Neural progenitor cell (in vitro differentiated cells): ENCODE measurements at regions not wholly inside any gene's neighbourhood (a gene's known extent, or its start where the extent isn't known, plus 50 kb on each side); places are given as distances from the start of the nearest gene placed in this dataset.

Experiments
- EZH2 ChIP-seq: fragments of 200-600 bp; sonication (generic); IDR thresholded peaks from 2 replicates; pipeline ENCODE4 v1.6.1; 2017; ENCODE audit warnings: antibody characterized with exemption, mild to moderate bottlenecking, moderate library complexity
- TF ChIP-seq, protein P1 (sequence below): fragments of 200-600 bp; sonication (generic); IDR thresholded peaks from 2 replicates; pipeline ENCODE4 v1.5.1; 2017; ENCODE audit warnings: antibody characterized with exemption, mild to moderate bottlenecking

DNA sequence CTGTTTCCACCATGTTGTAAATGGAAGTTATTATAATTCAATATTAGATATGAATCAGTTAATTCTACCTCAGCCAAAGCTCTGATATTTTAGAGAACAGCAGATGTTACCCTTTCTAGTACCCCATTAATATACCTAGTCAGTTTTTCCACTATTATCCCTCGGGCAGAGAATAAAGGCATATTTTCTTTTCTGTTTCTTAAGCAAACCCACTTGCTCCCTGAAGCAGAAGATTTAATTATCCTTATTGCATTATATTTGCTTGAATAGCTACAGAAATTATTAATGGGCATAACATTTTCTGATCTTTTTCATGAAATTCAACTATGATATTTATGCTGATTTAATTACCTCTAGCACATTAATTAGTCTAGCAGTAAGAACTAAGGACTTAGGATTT lies 832.9 kb upstream of the FBXO33 start:
- TF ChIP-seq, protein P1, sequence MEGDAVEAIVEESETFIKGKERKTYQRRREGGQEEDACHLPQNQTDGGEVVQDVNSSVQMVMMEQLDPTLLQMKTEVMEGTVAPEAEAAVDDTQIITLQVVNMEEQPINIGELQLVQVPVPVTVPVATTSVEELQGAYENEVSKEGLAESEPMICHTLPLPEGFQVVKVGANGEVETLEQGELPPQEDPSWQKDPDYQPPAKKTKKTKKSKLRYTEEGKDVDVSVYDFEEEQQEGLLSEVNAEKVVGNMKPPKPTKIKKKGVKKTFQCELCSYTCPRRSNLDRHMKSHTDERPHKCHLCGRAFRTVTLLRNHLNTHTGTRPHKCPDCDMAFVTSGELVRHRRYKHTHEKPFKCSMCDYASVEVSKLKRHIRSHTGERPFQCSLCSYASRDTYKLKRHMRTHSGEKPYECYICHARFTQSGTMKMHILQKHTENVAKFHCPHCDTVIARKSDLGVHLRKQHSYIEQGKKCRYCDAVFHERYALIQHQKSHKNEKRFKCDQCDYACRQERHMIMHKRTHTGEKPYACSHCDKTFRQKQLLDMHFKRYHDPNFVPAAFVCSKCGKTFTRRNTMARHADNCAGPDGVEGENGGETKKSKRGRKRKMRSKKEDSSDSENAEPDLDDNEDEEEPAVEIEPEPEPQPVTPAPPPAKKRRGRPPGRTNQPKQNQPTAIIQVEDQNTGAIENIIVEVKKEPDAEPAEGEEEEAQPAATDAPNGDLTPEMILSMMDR, result no peak
- TF ChIP-seq EZH2, result no peak
